ENCODE measurements at regions not wholly inside any gene's neighbourhood (a gene's known extent, or its start where the extent isn't known, plus 50 kb on each side); places are given as distances from the start of the nearest gene placed in this dataset.

DNA sequence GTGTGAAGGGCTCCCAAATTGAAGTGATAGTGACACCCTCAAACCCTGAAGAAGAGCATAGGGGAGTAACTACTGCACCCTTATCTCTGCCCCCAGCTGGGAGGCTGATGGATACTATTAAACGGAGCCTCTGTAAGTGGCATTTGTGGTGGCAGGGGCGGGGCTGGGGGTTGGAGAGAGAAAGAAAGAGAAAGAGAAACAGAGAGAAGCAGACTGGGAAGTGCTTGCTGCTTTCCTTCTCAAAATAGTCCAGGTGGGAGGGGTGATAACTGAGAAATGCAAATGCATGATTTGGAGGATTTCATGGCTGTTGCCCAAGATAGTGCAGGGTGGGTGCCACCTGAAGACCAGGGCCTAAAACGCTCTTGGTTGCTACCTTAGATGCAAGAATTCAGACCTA, 253.5 kb upstream of the GATB start:
- DNase-seq, result peak; percentile 28

DNA sequence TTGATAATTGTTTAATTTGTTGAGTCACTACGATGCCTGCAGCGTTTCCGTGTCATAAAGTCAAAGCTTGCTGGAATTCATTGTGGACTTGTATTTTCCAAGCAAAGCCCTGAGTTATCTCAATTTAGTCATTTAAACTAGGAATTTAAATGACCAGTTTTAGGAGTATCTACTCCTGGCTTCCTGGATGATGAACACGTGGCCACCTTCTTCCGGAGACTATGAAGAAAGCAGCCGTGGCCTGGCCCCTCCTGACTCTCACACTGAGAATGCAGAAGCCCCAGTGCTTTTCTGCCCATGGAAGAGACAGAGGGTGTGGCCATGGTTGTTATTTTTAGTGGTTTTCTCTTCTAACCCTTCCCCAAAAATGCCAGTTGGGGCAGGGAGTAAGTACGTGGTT, 250.7 kb upstream of the GATB start:
- DNase-seq, result no peak

DNA sequence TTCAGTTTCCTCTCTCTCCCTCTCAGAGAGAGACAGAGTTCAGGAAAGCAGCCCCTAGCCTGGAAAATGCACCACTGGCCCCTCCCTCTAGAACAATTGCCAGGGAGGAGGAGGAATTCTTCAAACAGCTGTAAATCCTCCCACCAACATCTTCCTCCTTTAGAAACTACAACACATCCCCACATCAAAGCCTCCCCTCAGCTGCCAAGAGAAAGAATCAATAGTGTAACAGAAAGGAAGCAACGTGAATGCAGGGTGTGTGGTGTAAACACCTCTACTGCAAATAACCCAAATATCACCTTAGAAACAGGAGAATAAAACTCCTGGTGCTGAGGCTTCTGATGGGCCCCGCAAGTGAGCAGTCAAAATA, 249.9 kb upstream of the GATB start:
- no peak for DNase-seq

DNA sequence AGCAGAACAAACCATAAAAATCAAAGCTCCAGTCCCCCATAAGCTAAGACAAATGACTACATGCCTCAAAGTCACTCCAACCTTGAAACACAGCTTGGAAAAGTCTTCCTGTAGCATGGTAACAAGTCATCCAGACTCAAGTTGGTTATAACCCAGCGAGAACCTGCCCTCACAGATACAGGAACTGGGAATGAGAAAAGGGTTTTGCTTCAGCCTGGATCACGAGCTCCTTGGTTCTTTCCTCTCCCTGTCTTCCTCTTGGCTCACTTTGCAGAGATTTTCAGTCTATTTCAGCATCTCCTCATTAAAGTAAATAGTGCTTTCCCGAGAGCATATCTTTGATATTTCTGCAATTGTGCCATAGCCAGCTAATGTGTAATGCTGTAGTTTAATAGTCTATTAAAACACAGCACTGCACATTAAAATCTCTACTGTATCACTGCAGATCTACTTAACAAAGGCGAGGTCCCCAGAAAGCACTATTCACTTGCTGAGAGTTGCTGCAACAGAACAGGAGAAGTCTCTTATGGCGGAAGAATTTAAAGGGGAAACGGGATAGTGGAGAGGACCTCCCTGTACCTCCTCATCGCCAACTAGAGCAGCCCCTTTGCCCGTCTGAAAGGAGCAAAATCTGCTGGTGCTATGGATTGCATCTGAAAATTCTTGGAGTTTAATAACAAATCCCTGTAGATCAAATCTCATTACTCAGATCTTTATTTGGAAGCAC, 249.3 kb upstream of the GATB start:
- DNase-seq, result no peak

DNA sequence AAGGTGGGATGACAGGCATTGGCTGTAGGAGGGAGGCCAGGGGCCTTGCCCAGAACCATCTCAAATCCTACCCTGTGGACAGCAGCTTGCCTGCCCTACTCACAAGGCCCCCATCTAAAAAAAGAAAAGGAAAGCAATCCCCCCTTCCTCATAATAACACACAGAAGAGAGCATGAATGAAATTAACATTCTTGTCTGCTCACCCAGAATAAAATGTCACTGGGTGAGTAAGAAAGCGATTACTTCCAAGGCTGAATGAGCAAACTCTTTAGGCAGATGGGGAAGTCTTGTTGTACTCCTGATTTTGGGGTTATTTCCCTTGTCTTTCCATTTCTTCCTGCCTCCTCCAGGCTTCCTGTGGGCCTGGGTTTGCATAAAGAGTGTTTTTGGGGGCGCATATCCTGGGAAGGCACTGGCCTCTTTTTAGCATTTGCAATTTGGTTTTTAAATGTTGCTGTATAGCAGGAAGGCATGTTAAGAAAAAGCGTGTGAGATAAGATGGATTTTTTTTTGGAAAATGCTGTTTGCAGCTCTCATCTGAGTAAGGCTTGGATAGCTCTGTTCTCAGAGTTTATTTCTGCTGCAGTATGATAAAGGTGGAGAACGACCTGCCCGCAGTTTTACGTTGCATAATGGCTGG, 248.3 kb upstream of the GATB start:
- no peak for DNase-seq

DNA sequence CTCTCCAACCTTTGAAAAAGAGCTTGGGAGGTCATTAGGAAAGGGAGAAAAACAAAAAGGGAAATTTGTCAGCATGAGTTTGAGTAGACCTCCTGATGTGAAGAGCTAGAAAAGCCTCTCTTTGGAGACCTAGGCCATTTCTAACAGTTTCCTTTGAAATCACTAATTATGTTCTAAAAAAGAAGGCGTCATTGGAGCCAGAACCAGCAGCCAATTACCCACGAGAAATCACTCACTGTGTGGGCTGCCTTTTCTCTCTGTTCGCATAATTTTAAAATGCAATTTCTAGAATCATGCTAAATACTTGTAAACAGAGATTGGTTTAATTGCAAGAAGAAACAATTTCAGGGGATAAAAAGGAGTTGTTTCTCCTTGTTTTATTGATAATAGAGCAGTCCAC, 246.3 kb upstream of the GATB start:
- DNase-seq, result no peak

DNA sequence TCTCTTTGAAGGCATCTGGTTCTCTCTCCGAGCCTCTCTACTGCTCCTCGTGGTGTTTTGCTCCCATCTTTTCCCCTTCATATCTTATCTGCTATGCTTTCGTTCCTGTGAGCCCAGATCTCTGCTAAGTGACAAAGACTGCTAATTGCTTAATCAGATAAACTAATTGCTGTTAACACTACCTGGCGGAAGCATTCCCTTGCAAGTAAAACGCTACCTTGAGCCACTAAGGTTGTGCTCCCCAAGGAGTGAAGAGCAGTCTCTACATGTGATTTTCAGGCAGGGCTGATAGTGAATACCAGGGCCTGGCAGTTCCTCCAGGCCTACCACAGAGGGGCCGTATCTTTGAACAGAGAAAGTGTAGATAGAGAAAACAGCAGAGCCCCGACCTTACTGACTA, 244.0 kb upstream of the GATB start:
- DNase-seq, result no peak

DNA sequence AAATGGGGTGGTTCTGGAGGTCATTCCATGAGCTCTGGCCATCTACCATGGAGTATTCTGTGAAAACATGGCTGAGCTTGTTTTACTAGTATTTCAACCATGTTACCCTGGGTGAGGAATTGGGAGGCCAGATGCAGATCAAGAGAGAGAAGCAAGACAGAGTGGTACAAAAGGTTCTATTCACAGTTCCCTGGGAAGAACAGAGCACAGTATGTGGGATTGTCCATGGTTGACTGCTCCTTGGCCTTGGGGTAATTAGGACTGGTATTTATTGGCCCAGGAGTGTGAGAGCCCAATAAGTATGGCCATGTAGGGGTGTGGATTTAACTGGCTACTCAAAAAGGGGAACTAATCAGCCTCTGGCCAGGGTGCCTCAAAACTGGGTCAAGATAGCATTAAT, 239.7 kb upstream of the GATB start:
- DNase-seq, result no peak

DNA sequence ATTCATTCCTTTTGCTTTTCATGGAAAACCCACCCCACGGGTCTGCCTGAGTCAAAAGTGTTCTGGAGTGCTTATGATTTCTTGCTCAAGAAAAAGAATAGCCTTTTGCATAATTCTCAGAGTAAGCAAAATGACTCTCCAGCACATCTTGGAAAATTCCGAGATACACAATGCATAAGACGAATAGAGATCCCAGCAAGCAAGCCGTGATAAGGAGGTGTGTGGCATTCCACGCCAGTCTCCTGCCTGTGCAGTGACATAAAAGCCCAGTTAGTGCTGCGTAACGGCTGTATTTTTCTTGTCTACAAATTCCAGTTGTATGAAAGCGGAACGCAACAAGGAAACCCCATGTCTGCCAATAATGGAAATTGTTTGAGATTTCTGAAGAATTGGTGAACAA, 237.9 kb upstream of the GATB start:
- no peak for DNase-seq

DNA sequence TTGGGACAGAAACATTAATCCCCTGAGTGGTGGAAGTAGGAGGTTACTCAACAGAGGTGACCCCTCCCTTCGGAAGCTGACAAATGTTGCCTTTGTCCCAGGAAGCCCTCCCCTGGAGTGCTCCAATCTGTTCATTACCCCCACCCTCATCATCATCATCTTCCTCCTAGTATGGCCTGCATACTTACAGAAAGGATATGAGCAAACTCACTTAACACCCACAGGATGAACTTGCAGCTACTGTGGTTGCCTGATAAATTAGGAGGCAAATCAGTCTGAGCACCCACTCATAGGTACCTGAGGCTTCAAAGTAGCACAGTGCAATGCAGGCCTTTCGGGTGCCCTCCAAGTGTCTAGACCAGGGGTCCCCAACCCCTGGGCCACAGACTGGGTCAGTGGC, 236.7 kb upstream of the GATB start:
- DNase-seq, result no peak

DNA sequence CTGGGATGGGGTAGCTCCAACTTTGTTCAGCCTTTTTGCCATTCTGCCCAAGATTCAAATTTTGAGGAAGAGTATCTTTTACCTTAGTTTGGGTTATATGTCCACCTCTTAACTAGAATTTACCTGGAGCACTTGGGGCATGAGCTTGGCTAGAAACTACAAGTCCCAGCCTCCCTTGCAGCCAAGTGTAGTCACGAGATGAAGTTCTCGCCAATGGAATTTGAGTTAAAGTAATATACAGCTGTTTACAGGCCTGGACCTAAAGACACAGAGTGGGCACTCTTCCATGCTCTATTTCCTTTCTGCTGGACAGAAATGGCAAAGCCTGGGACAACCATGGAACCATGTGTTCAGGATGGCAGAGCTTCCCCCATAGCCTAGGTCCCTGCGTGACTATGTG, 233.6 kb upstream of the GATB start:
- DNase-seq, result no peak

DNA sequence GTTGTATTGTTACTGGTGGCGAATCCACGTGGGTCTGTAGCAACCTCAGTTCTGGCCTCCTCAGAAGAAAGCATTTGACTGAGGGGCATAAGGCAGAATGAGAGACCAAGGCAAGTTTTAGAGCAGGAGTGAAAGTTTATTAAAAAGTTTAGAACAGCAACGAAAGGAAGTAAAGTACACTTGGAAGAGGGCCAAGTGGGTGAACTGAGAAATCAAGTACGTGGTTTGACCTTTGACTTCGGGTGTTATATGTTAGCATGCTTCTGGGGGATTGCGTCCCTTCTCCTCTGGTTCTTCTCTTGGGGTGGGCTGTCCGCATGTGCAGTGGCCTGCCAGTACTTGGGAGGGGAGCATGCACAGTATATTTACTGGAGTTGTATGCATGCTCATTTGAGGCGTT, 232.7 kb upstream of the GATB start:
- no peak for DNase-seq

DNA sequence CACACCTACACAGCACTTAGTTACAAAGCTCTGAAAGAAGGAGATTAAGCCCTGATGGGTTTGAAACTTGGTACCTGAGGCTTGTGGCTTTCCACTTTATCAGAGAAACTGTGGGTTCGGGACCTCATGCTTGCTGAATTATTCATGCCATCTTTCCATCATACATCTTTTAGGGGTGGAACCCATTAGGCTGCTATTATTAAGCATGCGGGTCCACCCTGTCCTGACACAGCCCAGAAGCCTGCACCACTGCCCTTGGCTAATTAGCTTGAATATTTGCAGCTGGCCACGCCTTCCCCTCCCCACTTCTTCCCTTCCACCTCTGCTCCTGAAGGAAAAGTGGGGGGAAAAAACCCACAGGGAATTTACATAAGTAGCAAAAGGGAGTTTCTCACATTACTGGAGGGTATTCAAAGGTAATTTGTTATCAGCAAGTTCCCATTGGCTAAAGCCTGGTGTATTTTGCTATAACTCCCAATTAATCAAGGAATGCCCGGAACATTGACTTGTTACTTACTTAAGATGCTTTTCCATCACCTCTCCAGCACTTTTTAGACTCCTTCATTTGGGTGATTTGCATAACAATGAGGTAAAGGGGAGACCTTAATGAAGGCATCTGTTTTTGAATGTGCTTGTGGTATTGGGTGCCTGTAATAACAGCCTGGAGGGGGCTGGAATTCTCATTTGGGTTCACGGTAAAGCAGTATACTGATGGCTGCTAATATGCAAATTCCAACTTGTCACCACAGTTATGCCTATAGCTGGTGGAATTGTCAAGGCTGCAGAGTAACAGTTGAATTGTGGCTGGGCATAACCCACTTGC, 231.7 kb upstream of the GATB start:
- no peak for DNase-seq

DNA sequence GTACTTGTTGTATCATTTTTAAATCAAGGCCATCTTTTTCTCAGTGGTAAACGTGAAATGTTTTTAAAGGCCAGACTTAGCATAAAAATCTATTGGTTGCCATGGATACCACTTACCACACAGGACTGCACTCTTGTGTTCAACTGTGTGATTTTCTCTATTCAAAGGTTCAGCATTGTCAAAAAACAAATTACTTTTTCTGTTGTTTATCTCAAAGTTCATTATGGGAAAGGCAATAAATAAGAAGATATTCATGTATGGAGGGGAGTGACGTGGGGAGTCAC, 231.0 kb upstream of the GATB start:
- DNase-seq, result no peak

DNA sequence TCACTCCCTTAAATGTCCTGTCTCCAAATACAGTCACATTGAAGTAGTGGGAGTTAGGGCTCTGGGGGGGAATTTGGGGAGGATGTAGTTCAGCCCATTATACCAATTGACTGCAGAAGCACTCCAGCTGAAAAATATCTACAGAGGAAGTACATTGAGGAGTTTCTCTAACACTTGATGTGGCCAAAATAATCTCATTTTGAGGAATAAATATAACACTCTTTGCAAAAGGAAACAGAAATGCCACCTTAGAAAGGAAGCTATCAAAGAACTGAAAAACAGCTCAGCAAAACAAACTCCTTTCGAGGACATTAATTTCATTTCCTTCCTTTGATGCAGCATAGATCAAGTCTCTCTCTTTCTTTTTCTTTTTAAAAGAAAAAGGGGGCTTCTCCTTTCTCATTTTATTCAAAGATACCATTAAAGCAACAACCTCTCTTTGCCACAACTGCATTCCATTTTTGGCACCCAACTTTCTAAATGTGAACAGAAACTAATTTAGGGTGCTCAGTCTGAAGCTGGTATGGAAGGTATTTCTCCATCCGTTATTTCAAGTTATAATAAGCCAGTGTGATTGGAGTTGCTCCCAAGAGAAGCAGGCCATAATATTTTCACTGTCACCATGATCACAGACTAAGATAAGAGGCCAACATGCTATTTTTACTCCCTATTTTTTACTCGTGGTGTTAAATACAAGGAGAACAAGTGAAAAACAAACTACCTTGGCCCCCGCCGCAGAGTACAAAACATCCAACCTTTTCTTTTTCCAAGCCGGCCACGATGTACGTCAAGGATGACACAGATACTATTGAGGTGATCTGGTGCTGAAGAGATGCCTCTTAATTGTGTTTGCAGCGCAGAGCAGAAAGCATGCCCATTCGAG, 230.4 kb upstream of the GATB start:
- no peak for DNase-seq

DNA sequence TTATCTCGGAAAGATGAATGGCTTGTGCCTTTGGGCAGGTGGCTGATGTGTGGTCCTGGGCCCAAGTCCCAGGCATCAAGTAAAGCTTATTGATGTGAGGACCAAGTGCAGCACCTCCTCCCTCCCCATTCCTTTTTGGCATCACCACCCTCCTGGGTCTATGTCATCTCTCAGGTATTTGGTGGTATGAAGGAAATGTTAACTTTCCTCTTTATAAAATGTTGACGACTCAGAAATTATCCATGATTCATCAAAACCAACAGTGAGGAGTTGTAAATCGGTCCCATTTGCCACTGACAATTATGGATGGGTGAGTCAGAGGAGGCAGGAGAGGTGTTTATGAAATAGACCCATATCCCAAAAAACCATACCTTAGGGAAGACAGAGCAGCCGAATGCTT, 229.4 kb upstream of the GATB start:
- DNase-seq, result no peak

DNA sequence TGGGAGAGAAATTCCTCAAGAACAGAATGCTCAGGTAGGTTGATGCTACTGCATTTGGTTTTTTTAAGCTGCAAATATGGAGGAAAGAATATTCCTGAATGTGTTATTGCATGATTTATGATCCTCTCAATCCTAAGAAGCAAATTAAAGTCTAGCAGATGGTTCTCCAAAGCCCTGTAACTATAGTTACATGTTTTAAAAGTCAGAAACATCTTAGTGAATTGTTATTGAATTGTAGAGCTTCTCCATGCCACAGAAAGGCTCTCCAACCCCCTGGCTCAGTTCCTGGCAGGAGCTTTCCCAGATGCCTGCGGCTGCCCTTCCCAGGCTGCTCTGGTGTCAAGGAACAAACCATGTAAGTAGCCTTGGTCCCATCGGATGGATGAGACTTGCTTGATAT, 227.8 kb upstream of the GATB start:
- DNase-seq, result no peak

DNA sequence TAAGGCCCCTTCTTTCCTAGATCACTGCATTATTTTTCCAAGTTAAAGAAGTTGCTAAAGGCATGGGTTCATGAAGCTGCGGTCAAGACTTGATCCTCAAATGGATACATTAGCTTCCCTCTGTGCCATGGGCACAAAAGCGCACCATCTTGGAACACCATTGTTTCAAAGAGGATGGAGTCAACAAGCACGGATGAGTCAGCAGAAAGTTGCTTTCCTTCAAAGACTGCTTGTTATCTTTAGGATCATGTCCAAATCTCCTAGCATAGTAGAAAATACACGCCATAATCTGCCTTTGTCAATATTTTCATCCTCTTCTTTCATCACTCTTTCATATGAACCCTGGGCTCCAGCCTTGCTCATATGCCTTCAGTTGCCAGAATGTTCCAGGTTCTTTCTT, 226.8 kb upstream of the GATB start:
- no peak for DNase-seq

DNA sequence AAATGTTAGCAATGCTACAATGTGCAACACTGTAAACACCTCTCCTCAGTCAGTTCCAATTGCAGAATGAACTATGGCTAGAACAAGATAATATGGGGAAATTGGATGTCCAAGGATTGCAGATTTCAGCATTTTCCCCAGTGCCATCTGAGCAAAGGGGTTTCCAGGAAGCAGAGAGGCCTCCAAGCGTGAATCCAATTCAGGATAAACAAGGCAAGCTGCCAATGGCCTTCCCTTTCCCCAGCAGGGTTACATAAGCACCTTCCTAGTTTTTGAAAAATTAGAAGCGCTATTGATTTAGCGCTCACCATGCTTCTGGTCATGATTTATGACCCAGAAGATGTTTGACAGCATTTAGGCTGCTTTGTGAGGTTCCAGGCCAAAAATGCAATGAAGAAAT, 223.0 kb upstream of the GATB start:
- DNase-seq, result no peak

DNA sequence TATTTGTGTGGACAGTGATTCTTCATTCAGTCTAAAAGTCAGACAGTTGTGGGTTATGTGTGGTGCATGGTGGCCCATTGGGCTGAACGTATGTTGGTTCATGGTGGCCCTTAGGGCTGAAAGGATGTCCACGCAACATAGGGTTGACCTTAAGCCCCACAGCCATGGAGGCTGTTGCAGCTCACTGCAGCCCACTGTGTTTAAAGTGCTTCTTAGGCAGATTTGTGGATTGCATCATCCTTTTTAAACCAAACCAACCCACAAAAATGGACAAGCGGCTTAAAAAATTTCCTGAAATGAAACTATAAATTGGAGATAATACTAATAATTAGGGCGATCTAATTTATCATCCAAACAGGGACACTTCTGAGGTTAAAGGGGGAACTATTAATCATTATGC, 219.0 kb upstream of the GATB start:
- DNase-seq, result no peak

DNA sequence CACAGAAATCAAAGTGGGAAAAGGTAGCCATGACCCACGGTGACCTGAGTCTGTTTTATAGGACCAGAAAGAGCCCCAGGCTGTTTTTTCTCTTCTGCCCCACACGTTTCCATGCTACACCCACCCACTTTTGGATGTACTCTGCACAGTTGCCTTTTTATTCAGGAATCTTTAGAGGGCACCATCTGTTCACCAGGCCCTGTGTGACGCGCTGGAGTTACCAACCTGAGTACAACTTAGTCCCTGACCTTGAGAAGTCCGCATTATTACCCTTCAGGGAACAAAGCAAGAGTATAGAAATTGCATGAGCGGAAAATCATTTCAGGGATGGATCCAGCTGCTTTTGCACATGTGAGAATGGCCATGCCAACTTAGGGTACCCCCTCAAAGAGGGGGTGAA, 207.8 kb upstream of the GATB start:
- no peak for DNase-seq

DNA sequence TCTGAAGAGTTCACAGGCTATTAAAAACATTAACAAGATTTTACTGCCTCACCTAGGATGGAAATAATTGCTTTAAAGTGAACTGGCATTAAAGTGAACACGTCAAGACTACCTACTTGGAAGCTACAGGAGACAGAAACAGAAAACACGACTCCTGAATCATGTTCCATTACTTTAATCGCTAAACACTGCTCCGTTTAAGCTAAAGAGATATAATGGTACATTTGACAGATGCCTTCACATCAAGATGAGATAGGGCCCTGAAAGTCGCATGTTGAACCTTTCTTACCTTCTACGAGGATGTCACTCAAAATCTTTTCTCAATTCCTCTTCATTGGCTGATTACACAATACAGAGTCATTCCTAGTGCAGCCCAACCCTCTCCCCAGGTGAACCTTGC, 206.3 kb upstream of the GATB start:
- no peak for DNase-seq

DNA sequence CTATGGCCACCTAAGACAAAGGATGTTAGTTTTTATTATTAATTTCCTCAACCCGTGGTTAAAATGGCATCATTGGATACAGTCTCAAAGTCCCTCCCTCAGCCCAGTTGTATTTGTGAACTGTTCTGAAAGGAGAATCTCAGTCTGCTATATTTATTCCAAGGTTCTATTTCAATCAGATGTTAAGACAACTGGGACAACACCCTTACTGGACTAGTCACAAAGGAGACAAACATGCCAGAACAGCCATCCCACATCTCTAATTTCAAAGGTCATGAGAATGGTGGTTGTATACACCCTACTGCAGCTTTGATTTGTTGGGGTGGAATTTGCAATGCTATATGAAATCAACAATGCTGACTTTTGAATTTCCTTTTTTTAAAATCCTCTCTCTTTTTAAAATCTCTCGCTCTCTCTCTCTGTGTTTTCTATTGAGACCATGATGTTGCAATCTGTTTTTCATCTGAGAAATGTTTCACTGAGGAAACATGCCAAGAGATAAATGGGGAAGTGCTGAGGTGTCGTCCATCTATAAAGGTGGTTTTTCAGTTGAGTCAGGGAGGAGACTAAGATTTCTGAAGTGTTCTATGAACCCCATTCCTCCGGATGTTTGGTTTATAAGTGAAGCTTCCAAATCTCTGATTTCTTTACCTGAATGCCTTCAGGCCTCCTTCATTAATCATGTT, 201.5 kb upstream of the GATB start:
- no peak for DNase-seq

All from activated gamma-delta T cell treated with Interleukin-2 at 50 U/mL for 16 hours (primary cell).